DOHH2 (cell line): ENCODE measurements at regions not wholly inside any gene's neighbourhood (a gene's known extent, or its start where the extent isn't known, plus 50 kb on each side); places are given as distances from the start of the nearest gene placed in this dataset.

Experiments
- H3F3A ChIP-seq: fragments of 200-600 bp; sonication (generic), shearing (Covaris generic); 2 replicates; pipeline ENCODE4 v1.6.0; 2016; ENCODE audit warnings: antibody characterized with exemption, mild to moderate bottlenecking; ENCODE audit not compliant: control insufficient read depth, insufficient read depth
- H3K27ac ChIP-seq: fragments of 200-600 bp; sonication (generic); 2 replicates; pipeline ENCODE4 v1.5.1; 2014; ENCODE audit warnings: low read depth, mild to moderate bottlenecking, low read length, moderate library complexity
- H3K27me3 ChIP-seq: fragments of 200-600 bp; sonication (generic); 2 replicates; pipeline ENCODE4 v1.6.1; 2014; ENCODE audit warnings: mild to moderate bottlenecking, low read length, mixed read lengths; ENCODE audit not compliant: control insufficient read depth
- H3K36me3 ChIP-seq: fragments of 200-600 bp; sonication (generic); 2 replicates; pipeline ENCODE4 v1.6.1; 2014; ENCODE audit warnings: mild to moderate bottlenecking, low read length, moderate library complexity, mixed read lengths; ENCODE audit not compliant: control insufficient read depth
- H3K4me1 ChIP-seq: fragments of 200-600 bp; sonication (generic); 2 replicates; pipeline ENCODE4 v1.6.1; 2014; ENCODE audit warnings: mild to moderate bottlenecking, low read length, mixed read lengths; ENCODE audit not compliant: control insufficient read depth
- H3K4me2 ChIP-seq: fragments of 200-600 bp; sonication (generic); 2 replicates; pipeline ENCODE4 v1.6.0; 2014; ENCODE audit warnings: mild to moderate bottlenecking, low read length, moderate library complexity
- H3K4me3 ChIP-seq: fragments of 200-600 bp; sonication (generic); 2 replicates; pipeline ENCODE4 v1.5.1; 2014; ENCODE audit warnings: mild to moderate bottlenecking, low read length, mixed read lengths
- H3K79me2 ChIP-seq: fragments of 200-600 bp; sonication (generic); 2 replicates; pipeline ENCODE4 v1.6.1; 2014; ENCODE audit warnings: mild to moderate bottlenecking, low read length, mixed read lengths; ENCODE audit not compliant: control insufficient read depth
- H3K9me2 ChIP-seq: fragments of 200-600 bp; sonication (generic); replicated peaks from 2 replicates; pipeline ENCODE4 v1.6.1; 2014; ENCODE audit warnings: mild to moderate bottlenecking, low read length, mixed read lengths; ENCODE audit not compliant: control insufficient read depth
- H3K9me3 ChIP-seq: fragments of 200-600 bp; sonication (generic); 2 replicates; pipeline ENCODE4 v1.6.1; 2014; ENCODE audit warnings: antibody characterized with exemption, low read length, mixed read lengths; ENCODE audit not compliant: control insufficient read depth, insufficient read depth
- H4K20me1 ChIP-seq: fragments of 200-600 bp; sonication (generic); 2 replicates; pipeline ENCODE4 v1.6.0; 2014; ENCODE audit warnings: low read depth, mild to moderate bottlenecking, antibody characterized with exemption, low read length, moderate library complexity; ENCODE audit not compliant: control insufficient read depth, insufficient read depth
- CTCF ChIP-seq: fragments of 200-600 bp; sonication (generic); IDR thresholded peaks from one replicate; pipeline ENCODE4 v1.5.1; 2014; ENCODE audit warnings: antibody characterized with exemption, mild to moderate bottlenecking, low read depth, low read length; ENCODE audit not compliant: poor library complexity, severe bottlenecking
- EZH2phosphoT487 ChIP-seq: fragments of 200-600 bp; sonication (generic); IDR thresholded peaks from 2 replicates; pipeline ENCODE4 v1.6.1; 2017; ENCODE audit warnings: borderline replicate concordance, mild to moderate bottlenecking, antibody characterized with exemption, low read length, moderate library complexity, mixed read lengths

DNA sequence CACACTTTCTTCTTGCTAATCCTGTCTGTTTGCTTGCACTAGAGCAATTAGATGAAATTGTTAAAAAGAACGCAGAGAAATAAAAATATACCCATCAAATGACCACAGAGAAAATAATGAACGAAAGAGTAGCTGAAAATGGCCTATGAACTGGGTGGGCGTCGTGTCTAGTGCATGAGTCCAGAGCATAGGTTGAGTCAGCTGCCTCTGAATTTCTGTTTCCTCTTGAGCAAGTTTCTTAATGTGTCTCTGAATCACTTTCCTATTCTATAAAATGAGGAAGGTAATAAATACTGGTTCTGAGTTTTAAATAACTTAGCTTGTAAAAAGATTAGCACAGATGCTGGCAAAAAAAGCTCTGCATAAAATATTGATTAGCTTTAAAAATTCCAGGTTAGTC, 75.0 kb downstream of the POM121L12 start:
- Histone ChIP-seq H3F3A (no peaks in the 10 kb centered on the region), H3K4me3 (no peak overlapping the region), H3K4me1 (no peaks in the 10 kb centered on the region), H3K4me2 (no peak overlapping the region), H3K27ac (no peak overlapping the region), H3K27me3 (no peaks in the 10 kb centered on the region), H3K9me3 (no peaks in the 10 kb centered on the region; the same call in 1 of the 2 replicates), H3K79me2 (no peaks in the 10 kb centered on the region), H3K9me2 (no peaks in the 10 kb centered on the region), H4K20me1 (no peaks in the 10 kb centered on the region), H3K36me3 (no peaks in the 10 kb centered on the region)
- TF ChIP-seq EZH2phosphoT487 (no peak), CTCF (no peak)

DNA sequence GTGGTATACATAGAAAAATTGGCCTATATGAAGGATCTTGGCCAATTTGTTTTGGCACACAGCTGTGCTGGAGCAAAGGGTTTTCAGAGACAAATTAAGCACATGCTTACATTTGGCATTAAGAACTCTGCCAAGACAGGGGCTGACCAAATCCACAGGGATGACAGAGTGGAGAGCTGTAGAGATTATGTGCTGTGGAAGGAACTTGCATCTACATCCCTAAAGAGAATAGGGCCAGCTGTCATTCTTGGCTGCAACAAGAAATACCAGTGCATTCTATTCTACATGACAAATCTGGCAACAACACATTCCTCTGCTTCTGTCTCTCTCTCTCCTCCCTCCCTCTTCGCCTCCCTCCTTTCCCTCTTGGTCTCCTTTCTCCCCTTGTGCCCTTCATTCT, 75.6 kb downstream of the POM121L12 start:
- H3F3A ChIP-seq = no peaks in the 10 kb centered on the region
- H3K27ac ChIP-seq = no peak overlapping the region
- no peaks in the 10 kb centered on the region for H3K4me1 ChIP-seq
- no peak overlapping the region for H3K4me2 ChIP-seq
- H3K4me3 ChIP-seq = no peak overlapping the region
- H3K9me2 ChIP-seq = no peaks in the 10 kb centered on the region
- no peaks in the 10 kb centered on the region for H3K27me3 ChIP-seq
- no peaks in the 10 kb centered on the region for H4K20me1 ChIP-seq
- H3K36me3 ChIP-seq = no peaks in the 10 kb centered on the region
- no peaks in the 10 kb centered on the region; the same call in 1 of the 2 replicates for H3K9me3 ChIP-seq
- H3K79me2 ChIP-seq = no peaks in the 10 kb centered on the region
- no peak for TF ChIP-seq EZH2phosphoT487
- no peak for TF ChIP-seq CTCF

GRCh38 chr7:53113424-53113823, 78.0 kb downstream of the POM121L12 start:
- H3K27me3 ChIP-seq = no peaks in the 10 kb centered on the region
- H3K4me3 ChIP-seq = no peak overlapping the region
- H3F3A ChIP-seq = no peaks in the 10 kb centered on the region
- H4K20me1 ChIP-seq = no peaks in the 10 kb centered on the region
- H3K79me2 ChIP-seq = no peaks in the 10 kb centered on the region
- H3K27ac ChIP-seq = no peak overlapping the region
- H3K9me3 ChIP-seq = no peaks in the 10 kb centered on the region; the same call in 1 of the 2 replicates
- H3K4me1 ChIP-seq = no peaks in the 10 kb centered on the region
- no peaks in the 10 kb centered on the region for H3K9me2 ChIP-seq
- no peak overlapping the region for H3K4me2 ChIP-seq
- no peak for TF ChIP-seq EZH2phosphoT487
- no peak for TF ChIP-seq CTCF
- no peaks in the 10 kb centered on the region for H3K36me3 ChIP-seq
